Karpas-422 (cell line): ENCODE measurements at regions not wholly inside any gene's neighbourhood (a gene's known extent, or its start where the extent isn't known, plus 50 kb on each side); places are given as distances from the start of the nearest gene placed in this dataset.
"Not testable (repeated sequence)": the region's sequence is repeated elsewhere in the genome, so short reads cannot be mapped to it uniquely, and the experiment has no call there.

Experiments
- DNase-seq: peaks from one replicate; pipeline ENCODE4 v3.0.0-alpha.2; 2015
- H2AFZ ChIP-seq: fragments of 200-600 bp; sonication (generic); 2 replicates; pipeline ENCODE4 v1.6.1; 2014; ENCODE audit warnings: antibody characterized with exemption, low read length, mixed read lengths
- H3K27ac ChIP-seq: fragments of 200-600 bp; sonication (generic); 2 replicates; pipeline ENCODE4 v1.5.1; 2014; ENCODE audit warnings: mild to moderate bottlenecking, low read length, moderate library complexity
- H3K27me3 ChIP-seq: fragments of 200-600 bp; sonication (generic); 2 replicates; pipeline ENCODE4 v1.6.1; 2014; ENCODE audit warnings: low read length, mixed read lengths
- H3K36me3 ChIP-seq: fragments of 200-600 bp; sonication (generic); 2 replicates; pipeline ENCODE4 v1.6.1; 2014; ENCODE audit warnings: low read length, mixed read lengths; ENCODE audit not compliant: insufficient read depth
- H3K4me1 ChIP-seq: fragments of 200-600 bp; sonication (generic); 2 replicates; pipeline ENCODE4 v1.6.1; 2014; ENCODE audit warnings: mild to moderate bottlenecking, low read length, mixed read lengths
- H3K4me2 ChIP-seq: fragments of 200-600 bp; sonication (generic); 2 replicates; pipeline ENCODE4 v1.6.1; 2014; ENCODE audit warnings: low read length, low read depth, mild to moderate bottlenecking; ENCODE audit not compliant: poor library complexity, severe bottlenecking
- H3K4me3 ChIP-seq: fragments of 200-600 bp; sonication (generic); 2 replicates; pipeline ENCODE4 v1.5.1; 2014; ENCODE audit warnings: mild to moderate bottlenecking, antibody characterized with exemption, low read length, mixed read lengths
- H3K79me2 ChIP-seq: fragments of 200-600 bp; sonication (generic); 2 replicates; pipeline ENCODE4 v1.6.1; 2014; ENCODE audit warnings: mild to moderate bottlenecking, low read length, mixed read lengths
- H3K9ac ChIP-seq: fragments of 200-600 bp; sonication (generic); 2 replicates; pipeline ENCODE4 v1.6.0; 2014; ENCODE audit warnings: low read length
- H3K9me2 ChIP-seq: fragments of 200-600 bp; sonication (generic), shearing (Covaris generic); replicated peaks from 2 replicates; pipeline ENCODE4 v1.6.0; 2014; ENCODE audit warnings: mild to moderate bottlenecking, low read length, moderate library complexity; ENCODE audit not compliant: insufficient read depth
- H3K9me3 ChIP-seq: fragments of 300-700, 200-600 bp; sonication (generic); 2 replicates; pipeline ENCODE4 v1.6.1; 2014; ENCODE audit warnings: low read length, mixed read lengths
- H4K20me1 ChIP-seq: fragments of 200-600 bp; sonication (generic); 2 replicates; pipeline ENCODE4 v1.6.1; 2014; ENCODE audit warnings: mild to moderate bottlenecking, antibody characterized with exemption, low read length, low read depth; ENCODE audit not compliant: insufficient read depth

DNA sequence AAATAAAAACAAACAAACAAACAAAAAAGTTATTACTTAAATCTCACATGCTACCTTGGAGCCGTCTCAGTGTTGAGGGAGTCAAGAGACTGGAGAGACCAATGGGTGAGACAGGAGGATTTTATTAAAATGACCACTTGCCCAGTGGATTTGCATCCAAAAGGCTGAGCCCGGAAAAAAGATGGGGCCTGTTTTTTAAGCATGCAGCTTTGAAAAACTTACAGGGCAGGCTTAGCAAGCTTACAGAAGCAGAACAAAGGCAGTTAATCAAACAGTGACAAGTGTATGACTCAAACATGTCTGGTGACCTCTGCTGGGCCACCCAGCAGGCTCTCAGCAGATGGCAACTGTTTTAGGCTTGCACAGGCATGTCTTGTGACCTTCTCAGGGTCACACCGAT lies 82.5 kb downstream of the POTEH start:
- not testable (repeated sequence) for H3K79me2 ChIP-seq, H4K20me1 ChIP-seq, H3K9me2 ChIP-seq, H3K4me1 ChIP-seq, H2AFZ ChIP-seq, H3K9ac ChIP-seq, H3K9me3 ChIP-seq, DNase-seq, H3K4me3 ChIP-seq, H3K4me2 ChIP-seq, H3K27me3 ChIP-seq, H3K27ac ChIP-seq, H3K36me3 ChIP-seq

DNA sequence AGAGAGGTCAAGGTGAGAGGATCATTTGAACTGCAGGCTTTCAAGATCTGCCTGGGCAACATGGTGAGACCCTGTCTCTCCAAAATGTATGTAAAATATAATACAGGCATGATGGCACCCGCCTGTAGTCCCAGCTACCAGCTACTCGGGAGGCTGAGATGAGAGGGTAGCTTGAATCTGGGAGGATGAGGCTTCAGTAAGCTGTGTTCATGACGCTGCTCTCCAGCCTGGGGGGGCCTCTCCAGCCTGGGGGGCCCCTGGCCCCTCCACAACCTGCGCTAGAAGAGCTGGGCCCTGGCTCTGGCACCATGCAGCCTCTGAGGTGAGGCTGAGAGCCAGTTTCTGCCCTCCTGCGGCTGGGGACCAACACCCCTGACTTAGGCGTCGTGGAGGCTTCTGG lies 85.3 kb downstream of the POTEH start:
- DNase-seq, H3K9me2 ChIP-seq, H3K79me2 ChIP-seq, H4K20me1 ChIP-seq, H3K27me3 ChIP-seq, H3K9me3 ChIP-seq, H3K27ac ChIP-seq, H2AFZ ChIP-seq, H3K36me3 ChIP-seq, H3K4me3 ChIP-seq, H3K4me1 ChIP-seq, H3K4me2 ChIP-seq, H3K9ac ChIP-seq: not testable (repeated sequence)

DNA sequence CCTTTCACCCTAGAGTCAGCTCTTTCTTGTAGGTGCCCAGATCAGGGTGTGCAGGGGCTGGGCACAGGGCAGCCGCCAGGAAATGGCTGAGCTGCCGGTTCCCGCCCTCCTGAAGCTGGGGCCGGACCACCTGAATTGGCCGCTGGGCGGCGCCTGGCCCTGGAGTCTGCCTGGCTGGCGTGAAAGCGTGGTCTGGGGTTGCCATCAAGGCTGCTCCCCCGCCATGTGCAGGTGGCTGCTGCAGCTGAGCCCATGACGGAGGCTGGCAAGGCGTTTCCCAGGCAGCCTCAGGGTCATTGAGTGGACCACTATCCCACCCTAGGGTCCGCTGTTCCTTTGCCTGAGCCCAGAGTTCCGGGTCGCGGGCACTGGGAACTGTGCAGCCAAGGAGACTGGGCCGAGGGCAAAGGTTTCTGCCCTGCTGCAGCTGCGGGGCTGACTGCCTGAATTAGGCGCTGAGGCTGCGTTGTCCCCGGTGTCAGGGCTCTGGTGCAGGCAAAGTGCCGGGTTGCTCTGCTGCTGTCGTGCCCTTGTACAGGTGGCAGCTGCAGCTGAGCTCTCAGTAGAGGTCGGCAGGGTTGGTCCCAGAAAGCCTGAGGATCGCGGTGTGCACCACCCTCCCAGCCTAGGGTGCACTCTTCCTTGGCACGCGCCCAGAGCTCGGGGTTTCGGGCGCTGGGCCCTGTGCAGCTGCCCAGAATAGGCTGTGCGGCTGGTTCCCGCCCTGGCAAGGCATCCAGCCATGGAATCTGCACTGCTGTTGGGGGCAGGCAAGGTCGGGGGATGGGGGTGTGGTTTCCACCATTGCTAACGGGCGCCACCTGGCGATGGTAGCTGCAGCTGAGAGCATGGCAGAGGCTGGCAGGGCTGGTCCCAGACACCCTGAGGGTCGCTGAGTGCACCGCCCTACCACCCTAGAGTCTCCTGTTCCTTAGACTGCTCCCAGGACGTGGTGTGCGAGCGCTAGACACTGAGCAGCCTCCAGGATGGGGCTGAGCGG lies 86.1 kb downstream of the POTEH start:
- H3K36me3 ChIP-seq, H3K4me1 ChIP-seq, H3K9ac ChIP-seq, H3K27me3 ChIP-seq, H4K20me1 ChIP-seq, H3K4me3 ChIP-seq, H3K9me2 ChIP-seq, H3K9me3 ChIP-seq, H2AFZ ChIP-seq, H3K27ac ChIP-seq, H3K4me2 ChIP-seq, H3K79me2 ChIP-seq: not testable (repeated sequence)
- peak; percentile 29 for DNase-seq

- H2AFZ ChIP-seq, DNase-seq, H4K20me1 ChIP-seq, H3K9ac ChIP-seq, H3K36me3 ChIP-seq, H3K4me2 ChIP-seq, H3K27ac ChIP-seq, H3K4me1 ChIP-seq, H3K4me3 ChIP-seq, H3K27me3 ChIP-seq, H3K9me3 ChIP-seq, H3K79me2 ChIP-seq, H3K9me2 ChIP-seq: not testable (repeated sequence)
Measured at GRCh38 chr22:15776727-15777126, 86.9 kb downstream of the POTEH start.

- not testable (repeated sequence) for H3K9me2 ChIP-seq, H3K36me3 ChIP-seq, H3K79me2 ChIP-seq, H3K9me3 ChIP-seq, H2AFZ ChIP-seq, DNase-seq, H3K4me2 ChIP-seq, H3K9ac ChIP-seq, H3K4me3 ChIP-seq, H3K4me1 ChIP-seq, H3K27ac ChIP-seq, H3K27me3 ChIP-seq, H4K20me1 ChIP-seq
Measured at GRCh38 chr22:15777150-15777549, 87.3 kb downstream of the POTEH start.

DNA sequence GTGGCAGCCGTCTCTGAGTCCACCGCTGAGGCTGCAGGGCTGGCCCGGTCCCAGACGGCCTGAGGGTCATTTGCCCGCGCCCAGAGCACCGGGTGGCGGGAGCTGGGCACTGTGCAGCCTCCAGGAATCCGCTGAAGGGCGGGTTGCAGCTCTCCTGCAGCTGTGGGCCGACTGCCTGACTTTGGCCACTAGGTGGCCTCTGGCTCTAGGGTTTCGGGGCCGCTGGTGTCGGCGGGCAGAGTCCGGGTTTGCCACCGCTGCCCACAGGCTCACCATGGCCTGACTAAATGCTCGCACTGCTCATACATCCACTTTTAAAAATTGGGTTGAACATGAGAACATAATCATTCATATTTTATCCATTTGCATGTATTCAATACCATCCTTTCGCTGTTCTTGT lies 87.7 kb downstream of the POTEH start:
- not testable (repeated sequence) for H3K9me3 ChIP-seq, H3K27ac ChIP-seq, H3K36me3 ChIP-seq, H3K9ac ChIP-seq, H3K27me3 ChIP-seq, H2AFZ ChIP-seq, H3K4me3 ChIP-seq, DNase-seq, H3K9me2 ChIP-seq, H3K79me2 ChIP-seq, H3K4me1 ChIP-seq, H3K4me2 ChIP-seq, H4K20me1 ChIP-seq

GRCh38 chr22:15778366-15778765 lies 88.5 kb downstream of the POTEH start:
- H3K27ac ChIP-seq, H3K9me2 ChIP-seq, H3K9me3 ChIP-seq, H3K36me3 ChIP-seq, H2AFZ ChIP-seq, H3K4me2 ChIP-seq, H3K79me2 ChIP-seq, H3K27me3 ChIP-seq, H3K4me1 ChIP-seq, H3K4me3 ChIP-seq, DNase-seq, H3K9ac ChIP-seq, H4K20me1 ChIP-seq: not testable (repeated sequence)

DNA sequence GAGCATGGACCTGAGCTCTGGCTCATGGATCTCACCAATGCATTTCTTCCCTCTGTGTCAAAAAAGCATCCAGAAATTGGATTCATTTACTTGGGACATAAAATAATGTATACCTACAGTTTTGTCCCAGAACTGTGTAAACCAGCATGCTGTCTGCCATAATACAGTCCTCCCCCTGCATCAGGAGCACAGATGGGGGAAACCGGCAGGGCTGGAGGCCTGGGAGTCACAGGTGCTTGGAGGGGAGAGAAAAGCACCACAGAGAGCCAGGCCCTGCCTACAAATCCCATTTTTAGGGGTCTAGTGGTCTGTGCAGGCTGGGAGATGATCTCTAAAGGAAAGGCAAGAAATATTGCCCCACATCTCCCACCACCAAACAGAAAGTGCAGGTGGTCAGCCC lies 91.8 kb downstream of the POTEH start:
- not testable (repeated sequence) for H3K27ac ChIP-seq, H4K20me1 ChIP-seq, DNase-seq, H3K79me2 ChIP-seq, H3K4me2 ChIP-seq, H3K4me3 ChIP-seq, H3K27me3 ChIP-seq, H3K36me3 ChIP-seq, H3K9me3 ChIP-seq, H2AFZ ChIP-seq, H3K4me1 ChIP-seq, H3K9ac ChIP-seq, H3K9me2 ChIP-seq
